Endothelial cell of hepatic sinusoid (primary cell): ENCODE measurements at regions not wholly inside any gene's neighbourhood (a gene's known extent, or its start where the extent isn't known, plus 50 kb on each side); places are given as distances from the start of the nearest gene placed in this dataset.
"Not testable (repeated sequence)": the region's sequence is repeated elsewhere in the genome, so short reads cannot be mapped to it uniquely, and the experiment has no call there.

Experiments used
- in situ Hi-C: cut with HindIII; loops from 2 replicates; pipeline ENCODE4 v1.10.0; 2017; ENCODE audit warnings: low sequenced_read_pairs

- in situ Hi-C loops = no loop called here
These were observed 128.1 kb upstream of the VLDLR start for GRCh38 chr9:2493529-2493928.

DNA sequence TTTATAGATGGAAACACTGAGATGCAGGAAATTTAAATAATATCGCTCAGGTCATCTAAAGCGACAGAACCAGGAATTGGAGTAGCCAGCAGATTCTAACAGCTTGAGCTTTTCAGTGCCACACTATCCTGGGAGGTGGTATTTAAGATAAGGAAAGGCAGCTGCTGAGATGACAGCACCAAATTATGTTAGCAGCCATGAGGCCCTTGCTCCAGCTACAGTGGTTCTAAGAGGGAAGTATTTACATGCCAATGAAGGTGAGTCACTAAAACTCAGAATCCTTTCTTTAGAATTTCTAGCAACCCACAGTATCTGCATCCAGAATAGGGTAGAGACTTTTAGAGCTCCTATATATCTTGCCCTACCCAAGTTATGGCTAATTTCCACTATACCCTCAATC is 127.0 kb upstream of the VLDLR start:
- in situ Hi-C loops = no loop called here

DNA sequence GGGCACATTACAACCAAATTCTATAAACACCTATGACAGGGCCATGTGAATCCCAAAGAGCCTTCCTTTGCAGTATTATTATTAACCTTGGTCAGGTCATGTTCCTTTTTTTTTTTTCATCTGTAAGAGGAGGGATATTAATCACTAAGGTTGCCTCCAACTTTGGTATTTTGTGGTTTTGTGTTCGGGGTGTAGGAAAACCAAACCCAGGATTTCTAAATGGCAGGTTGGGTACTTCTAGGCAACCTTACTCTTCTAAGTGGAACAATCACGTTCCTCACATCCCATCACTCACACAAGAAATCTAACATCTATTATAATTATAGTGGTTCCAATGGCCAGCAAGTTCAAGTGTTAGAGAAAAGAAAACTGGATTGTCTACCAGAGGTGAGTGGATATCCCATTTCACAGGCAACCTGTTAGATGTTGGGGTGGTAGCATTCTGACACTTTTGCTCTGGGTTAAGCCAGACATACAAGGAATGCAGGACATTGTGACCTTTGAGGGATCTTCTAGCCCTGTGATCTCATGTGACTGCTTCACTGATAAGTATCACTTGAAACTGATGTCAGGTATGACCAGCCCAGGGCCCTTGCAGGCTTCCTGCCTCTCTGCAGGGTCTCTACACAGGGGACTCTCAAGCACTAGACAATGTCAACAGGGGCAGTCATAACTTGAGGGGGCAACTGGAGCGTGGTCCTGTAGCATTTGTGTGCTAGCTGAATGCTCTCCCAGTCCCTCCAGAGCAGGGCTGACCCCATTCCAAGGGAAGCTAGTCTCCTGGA is 126.2 kb upstream of the VLDLR start:
- in situ Hi-C loops = no loop called here

DNA sequence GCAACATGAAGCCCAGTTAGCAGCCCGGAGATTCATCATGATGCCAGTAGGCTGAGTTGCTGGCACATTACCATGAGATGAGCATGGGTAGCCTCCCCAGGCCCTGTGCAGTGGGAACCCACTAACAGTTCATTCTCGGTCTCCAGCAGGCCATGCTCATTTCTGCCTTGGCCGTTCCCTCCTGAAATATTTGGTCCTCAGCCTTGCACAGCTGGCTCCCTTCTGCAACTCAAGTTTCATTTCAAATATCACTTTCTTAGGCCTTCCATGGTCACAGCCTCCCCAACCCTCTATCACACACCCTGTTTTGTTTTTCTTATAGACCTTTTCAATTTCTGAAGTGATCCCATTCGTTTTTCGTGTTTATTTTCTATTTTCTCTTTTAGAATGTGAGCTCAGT is 125.4 kb upstream of the VLDLR start:
- in situ Hi-C loops = no loop called here

GRCh38 chr9:2496934-2497333 is 124.7 kb upstream of the VLDLR start:
- in situ Hi-C loops = no loop called here

DNA sequence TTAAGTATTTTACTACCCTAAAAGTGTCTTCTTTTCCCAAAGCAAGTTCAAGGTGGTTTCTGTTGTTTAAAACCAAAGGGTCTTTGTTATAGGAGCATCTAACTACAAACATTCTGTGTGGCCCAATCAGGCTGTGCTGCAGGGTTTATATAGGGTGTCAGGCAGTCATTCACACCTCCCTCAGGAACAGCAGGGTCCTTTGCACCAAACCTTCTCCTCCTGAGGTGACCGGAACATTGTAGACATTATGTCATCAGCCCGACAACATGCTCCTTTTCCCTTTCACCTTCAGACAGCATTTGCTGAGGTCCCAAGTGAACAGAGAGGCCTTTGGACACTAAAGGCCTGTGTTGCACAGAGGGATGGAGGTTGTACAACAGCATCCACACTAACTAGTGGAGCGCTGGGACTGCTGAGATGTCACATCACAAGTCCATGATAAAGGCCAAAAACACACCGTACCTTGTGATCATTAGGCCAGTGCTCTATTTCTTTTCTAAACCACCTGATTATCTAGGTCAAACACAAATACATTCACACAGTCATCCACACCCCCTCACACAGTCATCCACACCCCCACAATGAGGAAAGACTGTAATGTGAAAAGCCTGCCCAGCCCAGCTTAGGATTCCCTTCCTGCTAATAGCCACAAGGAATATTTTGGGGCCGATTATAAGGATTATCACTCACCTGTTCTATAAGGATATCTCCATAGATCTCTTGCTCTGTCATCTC is 123.8 kb upstream of the VLDLR start:
- in situ Hi-C loops = no loop called here

GRCh38 chr9:2502210-2502609 is 119.4 kb upstream of the VLDLR start:
- in situ Hi-C loops = no loop called here

DNA sequence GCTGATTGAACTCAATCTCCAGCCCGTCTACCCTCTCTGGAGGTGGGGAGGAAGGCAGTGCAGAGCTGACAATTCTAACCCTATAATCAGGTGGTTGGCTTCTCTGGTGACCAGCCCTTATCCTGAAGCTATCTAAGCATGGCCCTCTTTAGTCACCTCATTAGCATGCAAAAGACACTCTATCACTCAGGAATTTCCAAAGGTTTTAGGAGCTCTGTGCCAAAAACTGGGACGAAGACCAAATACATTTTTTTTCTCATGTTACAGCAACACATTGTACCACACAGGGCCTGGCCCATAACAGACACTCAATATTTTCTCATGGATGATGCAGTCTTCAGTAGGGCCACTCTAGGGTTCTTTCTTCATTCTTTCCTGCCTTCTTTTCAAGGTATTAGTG is 118.8 kb upstream of the VLDLR start:
- in situ Hi-C loops = no loop called here

- in situ Hi-C loops = no loop called here
These were observed 115.3 kb upstream of the VLDLR start for GRCh38 chr9:2506321-2506720.

DNA sequence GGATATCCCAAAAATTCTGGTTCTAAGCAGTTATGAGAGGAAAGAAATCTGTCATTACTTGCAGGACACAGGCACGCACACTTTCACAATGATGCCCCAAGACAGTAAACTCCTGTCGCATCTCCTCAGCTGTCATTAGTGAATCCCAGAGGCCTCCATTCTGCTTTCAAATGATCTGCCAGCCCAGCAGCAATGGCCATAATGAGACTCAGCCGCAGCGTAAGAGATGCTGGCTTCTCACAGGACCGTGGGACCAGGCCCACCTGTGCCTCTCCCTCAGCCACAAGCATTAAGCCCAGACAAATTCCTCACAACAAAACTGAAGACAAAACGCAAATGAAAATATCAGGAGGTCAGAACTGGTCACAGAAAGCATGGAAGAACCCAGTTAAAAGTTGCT is 98.0 kb upstream of the VLDLR start:
- in situ Hi-C loops = no loop called here

- in situ Hi-C loops = no loop called here
These were observed 97.0 kb upstream of the VLDLR start for GRCh38 chr9:2524601-2525000.

DNA sequence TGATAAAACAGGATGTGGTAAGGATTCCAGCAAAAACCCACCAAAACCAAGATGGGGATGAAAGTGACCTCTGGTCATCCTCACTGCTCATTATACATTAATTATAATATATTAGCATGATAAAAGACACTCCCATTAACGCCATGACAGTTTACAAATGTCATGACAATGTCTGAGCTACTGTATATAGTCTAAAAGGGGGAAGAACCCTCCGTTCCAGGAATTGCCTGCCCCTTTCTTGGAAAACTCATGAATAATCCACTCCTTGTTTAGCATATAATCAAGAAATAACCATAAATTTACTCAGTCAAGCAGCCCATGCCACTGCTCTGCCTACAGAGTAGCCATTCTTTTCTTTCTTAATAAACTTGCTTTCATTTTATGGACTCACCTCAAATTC is 96.4 kb upstream of the VLDLR start:
- in situ Hi-C loops = no loop called here

- in situ Hi-C loops = no loop called here
These were observed 95.3 kb upstream of the VLDLR start for GRCh38 chr9:2526071-2526828.

GRCh38 chr9:2531481-2531880 is 90.1 kb upstream of the VLDLR start:
- in situ Hi-C loops = loop anchor here (5.0 kb wide), 1 partner anchor 61 kb away; no protein-coding TSS in a partner anchor

GRCh38 chr9:2536511-2536910 is 85.1 kb upstream of the VLDLR start:
- in situ Hi-C loops = no loop called here

DNA sequence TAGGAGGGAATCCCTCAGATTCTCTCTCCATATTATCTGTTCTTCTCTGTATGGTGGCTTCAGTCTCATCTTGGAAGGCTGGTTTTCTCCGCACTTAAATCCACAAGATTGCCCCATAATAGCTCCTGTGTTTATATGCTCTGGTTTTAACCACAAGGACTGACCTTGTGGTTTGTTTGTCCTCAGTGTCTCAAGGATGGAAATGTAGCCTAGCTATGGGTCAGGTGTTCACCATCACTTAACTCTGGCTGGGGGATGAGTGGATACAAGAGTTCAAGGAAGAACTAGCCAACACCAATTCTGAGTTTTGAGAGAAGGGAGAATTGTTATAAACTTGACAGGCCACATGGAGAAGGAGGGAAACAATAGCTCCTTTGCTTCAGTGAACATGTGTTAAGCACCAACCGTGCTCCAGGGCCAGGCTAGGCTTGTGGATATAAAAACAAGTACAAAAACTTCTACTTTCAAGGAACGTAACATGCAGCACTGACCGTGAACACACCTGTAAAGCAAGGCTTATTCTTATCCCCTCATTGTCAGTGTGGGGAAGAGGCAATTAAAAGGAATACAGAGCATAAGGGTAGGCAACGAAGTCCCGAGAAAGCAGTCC is 75.6 kb upstream of the VLDLR start:
- in situ Hi-C loops = no loop called here

- in situ Hi-C loops = not testable (repeated sequence)
These were observed 65.5 kb upstream of the VLDLR start for GRCh38 chr9:2555899-2556600.

GRCh38 chr9:2557693-2558092 is 63.9 kb upstream of the VLDLR start:
- in situ Hi-C loops = no loop called here

GRCh38 chr9:2559192-2560152 is 62.1 kb upstream of the VLDLR start:
- in situ Hi-C loops = no loop called here

- in situ Hi-C loops = no loop called here
These were observed 61.4 kb upstream of the VLDLR start for GRCh38 chr9:2560180-2560579.
